GM12865 (cell line): ENCODE measurements at regions not wholly inside any gene's neighbourhood (a gene's known extent, or its start where the extent isn't known, plus 50 kb on each side); places are given as distances from the start of the nearest gene placed in this dataset.

ENCODE experiments used
- DNase-seq: peaks from one replicate; pipeline ENCODE4 v3.0.0; 2010; ENCODE audit warnings: low read depth
- H3K4me3 ChIP-seq: 2 replicates; pipeline ENCODE4 v1.5.1; 2011; ENCODE audit warnings: mild to moderate bottlenecking, low read depth, low read length, control low read depth
- CTCF ChIP-seq: IDR thresholded peaks from 2 replicates; pipeline ENCODE4 v1.5.1; 2011; ENCODE audit warnings: low read length, control low read depth, low read depth, inconsistent platforms; ENCODE audit not compliant: insufficient read depth; ENCODE audit errors: missing control alignments

- no peak for DNase-seq
- TF ChIP-seq CTCF: no peak
- H3K4me3 ChIP-seq: no peak overlapping the region
These were observed 490.1 kb upstream of the ARRDC4 start for GRCh38 chr15:97470417-97470816.

GRCh38 chr15:97473627-97474026, 486.9 kb upstream of the ARRDC4 start:
- no peak overlapping the region for H3K4me3 ChIP-seq
- TF ChIP-seq CTCF: no peak
- DNase-seq: no peak

DNA sequence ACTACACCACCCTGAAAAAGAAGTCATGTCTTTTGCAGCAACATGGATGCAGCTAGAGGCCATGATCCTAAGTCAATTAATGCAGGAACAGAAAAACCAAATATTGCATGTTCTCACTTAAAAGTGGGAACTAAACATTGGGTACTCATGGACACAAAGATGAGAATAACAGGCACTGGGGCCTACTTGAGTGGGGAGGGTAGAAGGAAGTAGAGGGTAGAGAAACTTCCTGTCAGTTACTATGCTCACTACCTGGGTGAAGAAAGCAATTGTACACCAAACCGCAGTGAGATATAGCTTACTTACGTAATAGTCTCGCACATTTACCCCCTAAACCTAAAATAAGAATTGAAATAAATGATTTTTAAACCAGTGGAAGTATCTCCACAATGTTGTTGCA, 480.5 kb upstream of the ARRDC4 start:
- no peak for TF ChIP-seq CTCF
- no peak overlapping the region for H3K4me3 ChIP-seq
- no peak for DNase-seq

- DNase-seq: no peak
- H3K4me3 ChIP-seq: no peak overlapping the region
- TF ChIP-seq CTCF: no peak
These were observed 478.0 kb upstream of the ARRDC4 start for GRCh38 chr15:97482521-97482920.

DNA sequence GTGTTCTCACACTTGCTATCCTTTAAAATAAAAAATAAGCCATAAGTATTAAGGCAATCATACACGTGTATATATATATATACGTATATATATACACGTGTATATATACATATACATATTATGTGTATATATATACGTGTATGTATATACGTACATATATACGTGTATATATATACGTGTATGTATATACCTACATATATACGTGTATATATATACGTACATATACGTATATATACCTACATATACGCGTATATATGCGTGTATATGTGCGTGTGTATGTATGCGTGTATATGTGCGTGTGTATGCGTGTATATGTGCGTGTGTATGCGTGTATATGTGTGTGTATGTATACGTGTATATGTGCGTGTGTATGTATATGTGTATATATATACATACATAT, 477.3 kb upstream of the ARRDC4 start:
- no peak overlapping the region for H3K4me3 ChIP-seq
- TF ChIP-seq CTCF: no peak
- DNase-seq: no peak

DNA sequence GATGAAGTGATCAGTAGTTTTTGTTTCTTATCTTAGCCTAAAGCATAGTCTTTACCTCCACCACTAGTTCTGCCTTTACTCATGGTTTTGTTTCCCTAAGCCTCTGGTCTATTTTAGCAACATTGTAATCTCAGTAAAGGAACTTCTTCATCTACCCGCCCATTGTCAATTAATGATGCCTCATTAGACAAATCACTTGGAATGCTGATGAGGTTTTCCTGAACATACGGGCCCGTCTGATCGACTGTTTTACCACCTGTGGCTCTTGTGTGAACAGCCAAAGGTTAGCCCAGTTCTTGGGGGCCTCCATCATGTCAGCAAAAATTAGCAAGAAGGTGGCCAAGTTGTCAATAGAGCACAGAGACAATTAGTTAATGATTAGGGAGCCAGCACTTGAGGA, 470.1 kb upstream of the ARRDC4 start:
- no peak overlapping the region for H3K4me3 ChIP-seq
- no peak for TF ChIP-seq CTCF
- no peak for DNase-seq

DNA sequence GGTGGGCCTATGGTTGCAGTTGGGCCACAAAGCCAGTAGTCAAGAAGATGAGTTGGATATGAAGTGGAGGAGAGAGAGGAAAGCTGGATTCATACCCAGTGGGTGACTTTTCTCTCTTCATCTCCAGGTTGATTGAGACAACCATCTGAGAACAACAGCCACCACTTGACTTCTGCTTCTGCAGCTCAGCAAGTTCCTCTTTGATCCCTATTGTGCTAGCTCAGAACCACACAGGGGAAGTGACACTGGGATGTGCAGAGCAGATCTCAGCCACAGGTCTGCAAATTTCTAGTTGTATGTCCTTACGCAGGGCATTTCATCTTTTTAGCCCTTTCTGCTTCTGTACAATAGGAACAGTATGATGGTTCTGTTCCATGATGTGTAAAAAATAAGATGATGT, 459.2 kb upstream of the ARRDC4 start:
- H3K4me3 ChIP-seq: no peak overlapping the region
- DNase-seq: no peak
- no peak for TF ChIP-seq CTCF
